GM12891 (cell line): ENCODE measurements at regions not wholly inside any gene's neighbourhood (a gene's known extent, or its start where the extent isn't known, plus 50 kb on each side); places are given as distances from the start of the nearest gene placed in this dataset.

ENCODE experiments used
- DNase-seq: peaks from one replicate; pipeline ENCODE4 v3.0.0; 2011; ENCODE audit warnings: low spot score; ENCODE audit not compliant: insufficient read length
- FAIRE-seq: peaks from 2 replicates; lab custom pipeline; 2011; peaks lifted over from hg19 to GRCh38; lab: Jason Lieb, UNC
- PAX5 ChIP-seq: IDR thresholded peaks from 2 replicates; pipeline ENCODE4 v1.6.1; 2011; ENCODE audit warnings: low read length, moderate library complexity, mild to moderate bottlenecking; ENCODE audit not compliant: insufficient read depth, severe bottlenecking
- POLR2A ChIP-seq: IDR thresholded peaks from 2 replicates; pipeline ENCODE4 v1.6.1; 2011; ENCODE audit warnings: low read depth, low read length, control low read depth
- POLR2AphosphoS5 ChIP-seq: IDR thresholded peaks from 2 replicates; pipeline ENCODE4 v1.6.1; 2011; ENCODE audit warnings: low read depth, low read length, control low read depth
- POU2F2 ChIP-seq: IDR thresholded peaks from 2 replicates; pipeline ENCODE4 v1.6.1; 2011; ENCODE audit warnings: low read depth, mild to moderate bottlenecking, control low read depth, low read length, moderate library complexity
- SPI1 ChIP-seq: IDR thresholded peaks from 2 replicates; pipeline ENCODE4 v1.6.1; 2011; ENCODE audit warnings: low read depth, low read length, control low read depth
- TAF1 ChIP-seq: IDR thresholded peaks from 2 replicates; pipeline ENCODE4 v1.6.1; 2011; ENCODE audit warnings: low read depth, low read length, control low read depth

GRCh38 chr5:5804478-5805233, 382.2 kb downstream of the ICE1 start:
- FAIRE-seq = no peak
- TF ChIP-seq POLR2A (no peak), POU2F2 (no peak), PAX5 (no peak), POLR2AphosphoS5 (no peak), SPI1 (no peak), TAF1 (no peak)

GRCh38 chr5:5800801-5801761, 378.6 kb downstream of the ICE1 start:
- FAIRE-seq (no peak), DNase-seq (no peak)
- TF ChIP-seq POLR2AphosphoS5 = no peak
- TF ChIP-seq PAX5 = no peak
- no peak for TF ChIP-seq TAF1
- no peak for TF ChIP-seq SPI1
- no peak for TF ChIP-seq POLR2A
- no peak for TF ChIP-seq POU2F2

More at GRCh38 chr5:5804478-5805233, 382.2 kb downstream of the ICE1 start:
- DNase-seq = no peak

- FAIRE-seq (no peak), DNase-seq (no peak)
- no peak for TF ChIP-seq POLR2A
- no peak for TF ChIP-seq POU2F2
- no peak for TF ChIP-seq PAX5
- no peak for TF ChIP-seq POLR2AphosphoS5
- no peak for TF ChIP-seq SPI1
- TF ChIP-seq TAF1 = no peak
Measured at GRCh38 chr5:5799826-5800225, 377.3 kb downstream of the ICE1 start.

- TF ChIP-seq TAF1 = no peak
- TF ChIP-seq SPI1 = no peak
- no peak for TF ChIP-seq POLR2AphosphoS5
- no peak for TF ChIP-seq PAX5
- TF ChIP-seq POLR2A = no peak
- TF ChIP-seq POU2F2 = no peak
- DNase-seq = no peak
- FAIRE-seq = no peak
Measured at GRCh38 chr5:5799229-5799628, 376.8 kb downstream of the ICE1 start.

GRCh38 chr5:5798462-5798861, 376.0 kb downstream of the ICE1 start:
- no peak for FAIRE-seq
- TF ChIP-seq POU2F2 (no peak), SPI1 (no peak), TAF1 (no peak), POLR2AphosphoS5 (no peak), PAX5 (no peak), POLR2A (no peak)
- no peak for DNase-seq

- FAIRE-seq (no peak), DNase-seq (no peak)
- TF ChIP-seq SPI1 = no peak
- TF ChIP-seq PAX5 = no peak
- no peak for TF ChIP-seq POLR2AphosphoS5
- TF ChIP-seq POU2F2 = no peak
- no peak for TF ChIP-seq TAF1
- TF ChIP-seq POLR2A = no peak
Measured at GRCh38 chr5:5798041-5798440, 375.6 kb downstream of the ICE1 start.

GRCh38 chr5:5795074-5795771, 372.7 kb downstream of the ICE1 start:
- no peak for FAIRE-seq
- TF ChIP-seq POLR2AphosphoS5 = no peak
- TF ChIP-seq POLR2A = no peak
- no peak for TF ChIP-seq PAX5
- DNase-seq = no peak

- FAIRE-seq = no peak
Measured at GRCh38 chr5:5794118-5794560, 371.7 kb downstream of the ICE1 start.

GRCh38 chr5:5793242-5794117, 371.0 kb downstream of the ICE1 start:
- no peak for TF ChIP-seq POLR2AphosphoS5
- TF ChIP-seq POLR2A = no peak
- no peak for TF ChIP-seq TAF1
- TF ChIP-seq SPI1 = no peak
- no peak for TF ChIP-seq PAX5
- TF ChIP-seq POU2F2 = no peak
- FAIRE-seq (no peak), DNase-seq (no peak)

More at GRCh38 chr5:5794118-5794560, 371.7 kb downstream of the ICE1 start:
- no peak for DNase-seq
- no peak for TF ChIP-seq TAF1
- TF ChIP-seq POLR2AphosphoS5 = no peak
